ENCODE measurements at regions not wholly inside any gene's neighbourhood (a gene's known extent, or its start where the extent isn't known, plus 50 kb on each side); places are given as distances from the start of the nearest gene placed in this dataset.

- TF ChIP-seq CTCF (conservative IDR thresholded peaks at IDR 0.05): no peak
- no peak for TF ChIP-seq EZH2 (IDR thresholded peaks at IDR 0.05; ENCODE audit: low read depth)
Observed at GRCh38 chr4:71269233-71269632, 69.6 kb upstream of the SLC4A4 start.

All from PC-9 (cell line).